Astrocyte (in vitro differentiated cells and primary cell): ENCODE measurements at regions not wholly inside any gene's neighbourhood (a gene's known extent, or its start where the extent isn't known, plus 50 kb on each side); places are given as distances from the start of the nearest gene placed in this dataset.

ENCODE experiments used
- DNase-seq: peaks from one replicate; pipeline ENCODE4 v3.0.0-alpha.2; 2010; ENCODE audit warnings: low read depth
- FAIRE-seq: peaks from 2 replicates; lab custom pipeline; 2011; peaks lifted over from hg19 to GRCh38; lab: Jason Lieb, UNC
- H2AFZ ChIP-seq: 2 replicates; pipeline ENCODE4 v1.6.0; 2012; ENCODE audit warnings: low read depth, low read length, inconsistent platforms
- H3K27ac ChIP-seq: 2 replicates; pipeline ENCODE4 v1.5.1; 2011; ENCODE audit warnings: low read depth, low read length, inconsistent platforms
- H3K27me3 ChIP-seq: 2 replicates; pipeline ENCODE4 v1.6.0; 2011; ENCODE audit warnings: low read length, inconsistent platforms; ENCODE audit not compliant: insufficient read depth
- H3K36me3 ChIP-seq: 2 replicates; pipeline ENCODE4 v1.5.1; 2011; ENCODE audit warnings: low read length, inconsistent platforms; ENCODE audit not compliant: insufficient read depth
- H3K4me1 ChIP-seq: 2 replicates; pipeline ENCODE4 v1.5.1; 2011; ENCODE audit warnings: low read length, inconsistent platforms; ENCODE audit not compliant: insufficient read depth
- H3K4me2 ChIP-seq: 2 replicates; pipeline ENCODE4 v1.6.0; 2012; ENCODE audit warnings: low read length, inconsistent platforms
- H3K4me3 ChIP-seq: 2 replicates; pipeline ENCODE4 v1.5.1; 2011; ENCODE audit warnings: low read depth, mild to moderate bottlenecking, low read length, inconsistent platforms; ENCODE audit not compliant: insufficient read depth
- H3K79me2 ChIP-seq: 2 replicates; pipeline ENCODE4 v1.6.0; 2012; ENCODE audit warnings: mild to moderate bottlenecking, low read length, inconsistent platforms; ENCODE audit not compliant: insufficient read depth
- H3K9ac ChIP-seq: 2 replicates; pipeline ENCODE4 v1.6.0; 2012; ENCODE audit warnings: mild to moderate bottlenecking, low read length, inconsistent platforms
- H3K9me3 ChIP-seq: 2 replicates; pipeline ENCODE4 v1.5.1; 2012; ENCODE audit warnings: low read depth, mild to moderate bottlenecking, low read length, inconsistent platforms; ENCODE audit not compliant: insufficient read depth
- H4K20me1 ChIP-seq: 2 replicates; pipeline ENCODE4 v1.6.0; 2012; ENCODE audit warnings: low read length, inconsistent platforms; ENCODE audit not compliant: insufficient read depth
- H3K27ac Mint-ChIP-seq: one replicate; pipeline ENCODE4 v1.8.0; 2021; ENCODE audit warnings: mild to moderate bottlenecking, mixed read lengths; ENCODE audit not compliant: unreplicated experiment
- H3K27me3 Mint-ChIP-seq: one replicate; pipeline ENCODE4 v1.8.0; 2021; ENCODE audit warnings: low read depth, mixed read lengths; ENCODE audit not compliant: unreplicated experiment
- H3K36me3 Mint-ChIP-seq: one replicate; pipeline ENCODE4 v1.8.0; 2021; ENCODE audit warnings: low read depth, mixed read lengths; ENCODE audit not compliant: unreplicated experiment
- H3K4me1 Mint-ChIP-seq: one replicate; pipeline ENCODE4 v1.8.0; 2021; ENCODE audit warnings: low read depth, mixed read lengths; ENCODE audit not compliant: unreplicated experiment
- H3K4me3 Mint-ChIP-seq: one replicate; pipeline ENCODE4 v1.8.0; 2021; ENCODE audit warnings: mild to moderate bottlenecking, moderate library complexity, mixed read lengths; ENCODE audit not compliant: unreplicated experiment
- H3K9me3 Mint-ChIP-seq: one replicate; pipeline ENCODE4 v1.8.0; 2021; ENCODE audit warnings: mild to moderate bottlenecking, mixed read lengths; ENCODE audit not compliant: unreplicated experiment
- CTCF ChIP-seq: IDR thresholded peaks from 2 replicates; pipeline ENCODE4 v1.5.1; 2011; ENCODE audit warnings: low read depth, mild to moderate bottlenecking, inconsistent platforms, low read length, moderate library complexity; ENCODE audit not compliant: insufficient read depth
- EZH2 ChIP-seq: IDR thresholded peaks from 2 replicates; pipeline ENCODE4 v1.6.1; 2012; ENCODE audit warnings: mild to moderate bottlenecking, low read length, inconsistent platforms; ENCODE audit not compliant: insufficient read depth

- Mint-ChIP-seq H3K27ac (no peak overlapping the region), H3K4me1 (no peaks in the 10 kb centered on the region), H3K9me3 (no peaks in the 10 kb centered on the region), H3K36me3 (no peaks in the 10 kb centered on the region), H3K27me3 (no peaks in the 10 kb centered on the region), H3K4me3 (no peak overlapping the region)
- H4K20me1 ChIP-seq = no peaks in the 10 kb centered on the region
- no peaks in the 10 kb centered on the region for H3K79me2 ChIP-seq
- no peaks in the 10 kb centered on the region for H3K36me3 ChIP-seq
- no peak for TF ChIP-seq CTCF
- no peak for TF ChIP-seq EZH2
- no peak overlapping the region for H3K4me2 ChIP-seq
- FAIRE-seq (no peak), DNase-seq (no peak)
- no peaks in the 10 kb centered on the region for H3K4me1 ChIP-seq
- H3K9ac ChIP-seq = no peak overlapping the region
- no peaks in the 10 kb centered on the region for H3K9me3 ChIP-seq
- no peaks in the 10 kb centered on the region for H3K27me3 ChIP-seq
- no peak overlapping the region for H2AFZ ChIP-seq
- H3K4me3 ChIP-seq = no peak overlapping the region
- no peak overlapping the region for H3K27ac ChIP-seq
Observed at GRCh38 chr12:16891673-16892072, 285.7 kb upstream of the LMO3 start.

- FAIRE-seq = no peak
- no peaks in the 10 kb centered on the region for H3K27me3 ChIP-seq
- H2AFZ ChIP-seq = no peak overlapping the region
- TF ChIP-seq EZH2 = no peak
- TF ChIP-seq CTCF = no peak
- H3K36me3 ChIP-seq = no peaks in the 10 kb centered on the region
- no peak overlapping the region for H3K4me2 ChIP-seq
- Mint-ChIP-seq H3K9me3 (no peaks in the 10 kb centered on the region), H3K36me3 (no peaks in the 10 kb centered on the region), H3K4me1 (no peaks in the 10 kb centered on the region), H3K4me3 (no peak overlapping the region), H3K27ac (no peak overlapping the region), H3K27me3 (no peaks in the 10 kb centered on the region)
- H3K9me3 ChIP-seq = no peaks in the 10 kb centered on the region
- H4K20me1 ChIP-seq = no peaks in the 10 kb centered on the region
- no peak overlapping the region for H3K4me3 ChIP-seq
- H3K27ac ChIP-seq = no peak overlapping the region
- no peak overlapping the region for H3K9ac ChIP-seq
- no peaks in the 10 kb centered on the region for H3K79me2 ChIP-seq
- H3K4me1 ChIP-seq = no peaks in the 10 kb centered on the region
- DNase-seq = no peak
Observed at GRCh38 chr12:16884819-16885218, 278.9 kb upstream of the LMO3 start.

- Histone ChIP-seq H3K27me3 (no peaks in the 10 kb centered on the region), H3K36me3 (no peaks in the 10 kb centered on the region), H4K20me1 (no peaks in the 10 kb centered on the region), H3K9ac (no peak overlapping the region), H3K4me1 (no peaks in the 10 kb centered on the region), H3K27ac (no peak overlapping the region), H3K79me2 (no peaks in the 10 kb centered on the region), H2AFZ (no peak overlapping the region), H3K4me2 (no peak overlapping the region), H3K4me3 (no peak overlapping the region), H3K9me3 (no peaks in the 10 kb centered on the region)
- FAIRE-seq (no peak), DNase-seq (no peak)
- no peaks in the 10 kb centered on the region for H3K9me3 Mint-ChIP-seq
- H3K27me3 Mint-ChIP-seq = no peaks in the 10 kb centered on the region
- no peak overlapping the region for H3K27ac Mint-ChIP-seq
- TF ChIP-seq EZH2 (no peak), CTCF (no peak)
- no peaks in the 10 kb centered on the region for H3K36me3 Mint-ChIP-seq
- no peaks in the 10 kb centered on the region for H3K4me1 Mint-ChIP-seq
- H3K4me3 Mint-ChIP-seq = no peak overlapping the region
Observed at GRCh38 chr12:16884056-16884455, 278.1 kb upstream of the LMO3 start.
